ENCODE measurements at regions not wholly inside any gene's neighbourhood (a gene's known extent, or its start where the extent isn't known, plus 50 kb on each side); places are given as distances from the start of the nearest gene placed in this dataset.

DNA sequence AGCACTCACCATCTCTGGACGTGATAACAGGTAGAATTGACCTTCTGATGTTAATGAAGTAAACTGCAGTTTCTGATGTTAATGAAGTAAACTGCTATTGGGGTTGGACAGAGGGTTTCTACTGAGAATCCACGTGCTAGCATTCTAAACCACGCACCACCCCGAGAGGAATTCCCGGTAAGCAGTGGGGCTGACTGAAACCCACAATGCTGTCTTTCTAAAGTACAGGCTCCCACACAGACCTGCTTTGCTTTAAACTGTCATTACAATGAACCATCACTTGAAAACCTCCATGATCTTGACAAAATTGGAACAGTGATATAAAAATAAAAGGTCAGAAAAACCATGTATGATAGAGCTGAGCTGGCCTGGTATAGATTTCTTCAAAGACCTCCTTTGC lies 559.0 kb downstream of the FGF9 start:
- TF ChIP-seq CTCF (IDR thresholded peaks at IDR 0.05), result no peak
- no peak for TF ChIP-seq POLR2A (IDR thresholded peaks at IDR 0.05)

Measured in lower leg skin (tissue), 3 donors.